Neuronal stem cell (in vitro differentiated cells): ENCODE measurements at regions not wholly inside any gene's neighbourhood (a gene's known extent, or its start where the extent isn't known, plus 50 kb on each side); places are given as distances from the start of the nearest gene placed in this dataset.

Experiments
- DNase-seq: peaks from one replicate; pipeline ENCODE4 v3.0.0-alpha.2; 2013; ENCODE audit warnings: low spot score
- H2AFZ ChIP-seq: one replicate; pipeline ENCODE4 v1.6.1; 2013; ENCODE audit warnings: mild to moderate bottlenecking, low read length, inconsistent platforms
- H2AK5ac ChIP-seq: 2 replicates; pipeline ENCODE4 v1.6.1; 2013; ENCODE audit warnings: low read depth, mild to moderate bottlenecking, inconsistent platforms, low read length, moderate library complexity, mixed read lengths
- H2BK120ac ChIP-seq: 2 replicates; pipeline ENCODE4 v1.6.1; 2013; ENCODE audit warnings: low read depth, mild to moderate bottlenecking, inconsistent platforms, low read length, moderate library complexity, mixed read lengths
- H2BK12ac ChIP-seq: one replicate; pipeline ENCODE4 v1.6.1; 2013; ENCODE audit warnings: low read length, inconsistent platforms
- H2BK15ac ChIP-seq: 2 replicates; pipeline ENCODE4 v1.6.1; 2013; ENCODE audit warnings: mild to moderate bottlenecking, low read length, inconsistent platforms, mixed read lengths
- H2BK5ac ChIP-seq: one replicate; pipeline ENCODE4 v1.6.1; 2013; ENCODE audit warnings: inconsistent platforms, mild to moderate bottlenecking, low read length, moderate library complexity
- H3K14ac ChIP-seq: one replicate; pipeline ENCODE4 v1.6.1; 2013; ENCODE audit warnings: low read length, inconsistent platforms
- H3K18ac ChIP-seq: 2 replicates; pipeline ENCODE4 v1.6.1; 2013; ENCODE audit warnings: low read length, inconsistent platforms
- H3K23ac ChIP-seq: 2 replicates; pipeline ENCODE4 v1.6.1; 2013; ENCODE audit warnings: low read depth, mild to moderate bottlenecking, mixed read lengths, low read length, inconsistent platforms; ENCODE audit not compliant: poor library complexity
- H3K27ac ChIP-seq: replicated peaks from 3 replicates; pipeline ENCODE4 v1.5.1; 2013; ENCODE audit warnings: low read length, inconsistent platforms
- H3K27me3 ChIP-seq, 3 experiments: 2 replicates each; pipeline ENCODE4 v1.6.1; 2013; ENCODE audit warnings: low read length in 3 of 3, mild to moderate bottlenecking in 2 of 3, inconsistent platforms in 1 of 3, low read depth in 1 of 3, mixed read lengths in 1 of 3, moderate library complexity in 1 of 3; ENCODE audit not compliant: control insufficient read depth in 3 of 3, insufficient read depth in 3 of 3
- H3K36me3 ChIP-seq, 2 donors: replicated peaks in 1 of 2; 2 replicates each; pipeline ENCODE4 v1.6.1; 2013; ENCODE audit warnings: low read length in 2 of 2; ENCODE audit not compliant: control insufficient read depth in 2 of 2, insufficient read depth in 2 of 2
- H3K4ac ChIP-seq: 2 replicates; pipeline ENCODE4 v1.6.1; 2013; ENCODE audit warnings: inconsistent platforms, mild to moderate bottlenecking, low read length, moderate library complexity
- H3K4me1 ChIP-seq, 2 donors: 1 replicate in 1 of 2; 2 replicates in 1 of 2; pipeline ENCODE4 v1.6.1; 2013; ENCODE audit warnings: low read length in 2 of 2, low read depth in 1 of 2; ENCODE audit not compliant: control insufficient read depth in 2 of 2, insufficient read depth in 1 of 2
- H3K4me2 ChIP-seq: one replicate; pipeline ENCODE4 v1.6.1; 2013; ENCODE audit warnings: mild to moderate bottlenecking, low read length, inconsistent platforms; ENCODE audit not compliant: insufficient read depth, poor library complexity, severe bottlenecking
- H3K4me3 ChIP-seq, 2 donors: 2 replicates each; pipeline ENCODE4 v1.5.1; 2013; ENCODE audit warnings: low read length in 2 of 2, mild to moderate bottlenecking in 2 of 2, inconsistent platforms in 1 of 2, moderate library complexity in 1 of 2
- H3K79me1 ChIP-seq: one replicate; pipeline ENCODE4 v1.6.1; 2013; ENCODE audit warnings: low read depth, mild to moderate bottlenecking, inconsistent platforms, low read length, moderate library complexity
- H3K9ac ChIP-seq: one replicate; pipeline ENCODE4 v1.6.1; 2013; ENCODE audit warnings: mild to moderate bottlenecking, low read depth, low read length, inconsistent platforms; ENCODE audit not compliant: poor library complexity
- H3K9me3 ChIP-seq, 2 donors: replicated peaks in 1 of 2; 2 replicates each; pipeline versions ENCODE3 to v1.6.1; 2013; ENCODE audit warnings: low read length in 2 of 2, mild to moderate bottlenecking in 2 of 2, inconsistent platforms in 1 of 2, low read depth in 1 of 2, mixed read lengths in 1 of 2, moderate library complexity in 1 of 2; ENCODE audit not compliant: control insufficient read depth in 2 of 2, insufficient read depth in 1 of 2
- H4K8ac ChIP-seq: one replicate; pipeline ENCODE4 v1.6.1; 2013; ENCODE audit warnings: low read depth, mild to moderate bottlenecking, inconsistent platforms, low read length, moderate library complexity
- H4K91ac ChIP-seq: one replicate; pipeline ENCODE4 v1.6.1; 2013; ENCODE audit warnings: low read length, low read depth, mild to moderate bottlenecking, inconsistent platforms; ENCODE audit not compliant: poor library complexity
- WGBS, 2 donors: extraction: QIAGEN DNeasy Blood & Tissue Kit; methylation state at CpG; one replicate each; pipeline ENCODE4 v1.1.7; 2013; ENCODE audit warnings: missing lambda C conversion rate in 2 of 2, mixed read lengths in 1 of 2; ENCODE audit not compliant: insufficient read length in 2 of 2, insufficient replicate concordance in 1 of 2; ENCODE audit errors: extremely low coverage in 2 of 2; 5-methylcytosine and 5-hydroxymethylcytosine counted together

- no peak overlapping the region for H3K4ac ChIP-seq
- no peaks in the 10 kb centered on the region for H3K4me1 ChIP-seq
- H2AFZ ChIP-seq = no peak overlapping the region
- H2BK12ac ChIP-seq = no peak overlapping the region
- no peaks in the 10 kb centered on the region for H3K9me3 ChIP-seq
- H3K27ac ChIP-seq = no peak overlapping the region
- no peaks in the 10 kb centered on the region for H3K27me3 ChIP-seq
- no peak overlapping the region for H3K4me3 ChIP-seq
- no peak overlapping the region for H2BK15ac ChIP-seq
- no peak overlapping the region for H4K91ac ChIP-seq
- no peak for DNase-seq
- H2AK5ac ChIP-seq = no peak overlapping the region
- no peaks in the 10 kb centered on the region for H3K79me1 ChIP-seq
- H3K9ac ChIP-seq = no peak overlapping the region
- no peak overlapping the region for H3K14ac ChIP-seq
- no peaks in the 10 kb centered on the region for H3K36me3 ChIP-seq
- WGBS, 2 donors = no CpG with 5 or more reads among the region's 2 CpGs
- no peak overlapping the region for H2BK5ac ChIP-seq
- no peak overlapping the region for H3K4me2 ChIP-seq
- no peak overlapping the region for H4K8ac ChIP-seq
- H3K23ac ChIP-seq = no peak overlapping the region
- H3K18ac ChIP-seq = no peak overlapping the region
- no peak overlapping the region for H2BK120ac ChIP-seq
Observed at GRCh38 chr12:17264603-17265002, 658.6 kb upstream of the LMO3 start.

GRCh38 chr12:17239874-17240273 lies 633.9 kb upstream of the LMO3 start:
- no peak for DNase-seq
- H3K79me1 ChIP-seq = no peaks in the 10 kb centered on the region
- H3K4ac ChIP-seq = no peak overlapping the region
- H2AK5ac ChIP-seq = no peak overlapping the region
- no peak overlapping the region for H3K27ac ChIP-seq
- H3K4me2 ChIP-seq = no peak overlapping the region
- no peak overlapping the region for H2BK15ac ChIP-seq
- no peak overlapping the region for H2BK120ac ChIP-seq
- no peak overlapping the region for H4K91ac ChIP-seq
- H3K36me3 ChIP-seq = no peaks in the 10 kb centered on the region
- H2AFZ ChIP-seq = no peak overlapping the region
- no peaks in the 10 kb centered on the region for H3K9me3 ChIP-seq
- H2BK5ac ChIP-seq = no peak overlapping the region
- H3K9ac ChIP-seq = no peak overlapping the region
- H3K14ac ChIP-seq = no peak overlapping the region
- no peak overlapping the region for H2BK12ac ChIP-seq
- H3K23ac ChIP-seq = no peak overlapping the region
- H3K18ac ChIP-seq = no peak overlapping the region
- WGBS, 2 donors = no CpG with 5 or more reads among the region's 4 CpGs
- H3K4me3 ChIP-seq = no peak overlapping the region
- no peak overlapping the region for H4K8ac ChIP-seq
- peaks cover 0 to 2% of the 10 kb centered on the region in 2 donors for H3K4me1 ChIP-seq
- no peaks in the 10 kb centered on the region for H3K27me3 ChIP-seq

GRCh38 chr12:17235996-17236395 lies 630.0 kb upstream of the LMO3 start:
- Histone ChIP-seq H3K36me3 (no peaks in the 10 kb centered on the region), H3K14ac (no peak overlapping the region), H2BK12ac (no peak overlapping the region), H3K4ac (no peak overlapping the region), H2BK15ac (no peak overlapping the region), H2AFZ (peak overlapping the region; percentile 61), H2BK5ac (no peak overlapping the region), H3K79me1 (no peaks in the 10 kb centered on the region), H4K91ac (no peak overlapping the region), H3K9ac (no peak overlapping the region), H3K4me1 (peaks cover 0 to 2% of the 10 kb centered on the region in 2 donors), H4K8ac (no peak overlapping the region), H3K9me3 (no peaks in the 10 kb centered on the region), H3K18ac (no peak overlapping the region), H3K23ac (no peak overlapping the region), H3K4me3 (no peak overlapping the region), H2BK120ac (no peak overlapping the region), H3K27me3 (no peaks in the 10 kb centered on the region), H2AK5ac (no peak overlapping the region), H3K4me2 (no peak overlapping the region), H3K27ac (no peak overlapping the region)
- WGBS, 2 donors = no CpG with 5 or more reads among the region's 5 CpGs
- no peak for DNase-seq

- Histone ChIP-seq H2BK120ac (no peak overlapping the region), H3K4me3 (no peak overlapping the region), H3K18ac (no peak overlapping the region), H2BK15ac (no peak overlapping the region), H4K91ac (no peak overlapping the region), H3K79me1 (peaks cover 1% of the 10 kb centered on the region), H3K4me1 (no peaks in the 10 kb centered on the region), H2AK5ac (no peak overlapping the region), H3K9ac (no peak overlapping the region), H2BK12ac (no peak overlapping the region), H2AFZ (peak overlapping the region; percentile 8), H2BK5ac (no peak overlapping the region), H3K14ac (no peak overlapping the region), H4K8ac (no peak overlapping the region), H3K4me2 (no peak overlapping the region), H3K27me3 (no peaks in the 10 kb centered on the region), H3K36me3 (no peaks in the 10 kb centered on the region), H3K4ac (no peak overlapping the region), H3K23ac (no peak overlapping the region), H3K27ac (no peak overlapping the region), H3K9me3 (no peaks in the 10 kb centered on the region)
- DNase-seq = no peak
- no CpG with 5 or more reads among the region's 4 CpGs for WGBS, 2 donors
Observed at GRCh38 chr12:17215759-17216570, 610.0 kb upstream of the LMO3 start.
